B cell (primary cell): ENCODE measurements at regions not wholly inside any gene's neighbourhood (a gene's known extent, or its start where the extent isn't known, plus 50 kb on each side); places are given as distances from the start of the nearest gene placed in this dataset.

Experiments used
- ATAC-seq: fragments of 200-7000 bp; cut with Tn5 transposase; one replicate; pipeline ENCODE4 v1.10.0; 2021; ENCODE audit warnings: low read depth, mild to moderate bottlenecking, moderate number of reproducible peaks, moderate library complexity
- CTCF ChIA-PET: fragments of 350-600 bp; sonication (Branson Sonifier 250); formaldehyde crosslinking; loops from one replicate; lab custom pipeline; 2021; ENCODE audit warnings: antibody characterized with exemption, inconsistent platforms; lab: Charles Lee
- POLR2A ChIA-PET: fragments of 350-600 bp; sonication (Branson Sonifier 250); formaldehyde crosslinking; loops from one replicate; lab custom pipeline; 2021; ENCODE audit warnings: antibody characterized with exemption; lab: Charles Lee
- DNase-seq: peaks from one replicate; pipeline ENCODE4 v3.0.0; 2013
- H2AFZ ChIP-seq: 2 replicates; pipeline ENCODE4 v1.6.1; 2012; ENCODE audit warnings: mild to moderate bottlenecking, low read depth, low read length; ENCODE audit not compliant: insufficient read depth, poor library complexity, severe bottlenecking
- H3K27ac ChIP-seq, 2 donors: 1 replicate in 1 of 2; 2 replicates in 1 of 2; pipeline ENCODE4 v1.5.1; 2012 to 2013; ENCODE audit warnings: low read length in 2 of 2, mild to moderate bottlenecking in 2 of 2, moderate library complexity in 1 of 2
- H3K27me3 ChIP-seq, 4 experiments: fragments of 200-600 bp in 1 of 4; sonication (generic) in 1 of 4; replicated peaks in 1 of 4; 1 replicate in 2 of 4; 2 replicates in 2 of 4; pipeline versions ENCODE4 v1.6.1 to v1.7.0; 2013 to 2016; ENCODE audit warnings: low read length in 3 of 4, mild to moderate bottlenecking in 2 of 4, mixed read lengths in 1 of 4, moderate library complexity in 1 of 4; ENCODE audit not compliant: insufficient read depth in 4 of 4, control insufficient read depth in 3 of 4; ENCODE audit errors: control extremely low read depth in 1 of 4
- H3K36me3 ChIP-seq, 2 experiments: replicated peaks in 1 of 2; 1 replicate in 1 of 2; 2 replicates in 1 of 2; pipeline versions ENCODE4 v1.6.1 to v1.7.1; 2013; ENCODE audit warnings: low read length in 1 of 2; ENCODE audit not compliant: insufficient read depth in 2 of 2, control insufficient read depth in 1 of 2; ENCODE audit errors: control extremely low read depth in 1 of 2, extremely low read depth in 1 of 2
- H3K4me1 ChIP-seq, 2 donors: fragments of 200-600 bp in 1 of 2; sonication (generic) in 1 of 2; 1 replicate in 1 of 2; 2 replicates in 1 of 2; pipeline versions ENCODE4 v1.5.1 to v1.6.1; 2013 to 2017; ENCODE audit warnings: low read length in 2 of 2; ENCODE audit not compliant: control insufficient read depth in 2 of 2, insufficient read depth in 2 of 2
- H3K4me2 ChIP-seq: replicated peaks from 2 replicates; pipeline ENCODE3; 2012; ENCODE audit warnings: mild to moderate bottlenecking, low read depth, low read length; ENCODE audit not compliant: poor library complexity, severe bottlenecking
- H3K4me3 ChIP-seq, 5 experiments: fragments of 200-600 bp in 1 of 5; sonication (generic) in 1 of 5; 1 replicate in 3 of 5; 2 replicates in 2 of 5; pipeline versions ENCODE4 v1.5.1 to v1.7.0; 2011 to 2016; ENCODE audit warnings: low read length in 4 of 5, mild to moderate bottlenecking in 4 of 5, low read depth in 2 of 5, control low read depth in 1 of 5, moderate library complexity in 1 of 5; ENCODE audit not compliant: insufficient read depth in 1 of 5; ENCODE audit errors: control extremely low read depth in 1 of 5, extremely low read depth in 1 of 5
- H3K79me2 ChIP-seq: fragments of 200-600 bp; sonication (generic); one replicate; pipeline ENCODE4 v1.6.0; 2016; ENCODE audit warnings: low read length; ENCODE audit not compliant: control insufficient read depth, insufficient read depth
- H3K9ac ChIP-seq: fragments of 200-600 bp; sonication (generic); 2 replicates; pipeline ENCODE4 v1.6.1; 2017; ENCODE audit warnings: mild to moderate bottlenecking, low read length, moderate library complexity
- H3K9me3 ChIP-seq, 3 donors: one replicate each; pipeline versions ENCODE4 v1.6.1 to v1.7.1; 2013; ENCODE audit warnings: low read length in 2 of 3; ENCODE audit not compliant: control insufficient read depth in 2 of 3, insufficient read depth in 1 of 3; ENCODE audit errors: control extremely low read depth in 1 of 3
- H4K20me1 ChIP-seq: 2 replicates; pipeline ENCODE4 v1.6.0; 2012; ENCODE audit warnings: mild to moderate bottlenecking, low read length; ENCODE audit not compliant: insufficient read depth, control insufficient read depth, poor library complexity, severe bottlenecking
- H3K27ac Mint-ChIP-seq: one replicate; pipeline ENCODE4 v1.8.0; 2021; ENCODE audit warnings: mixed read lengths
- H3K27me3 Mint-ChIP-seq: one replicate; pipeline ENCODE4 v1.8.0; 2021; ENCODE audit warnings: mixed read lengths
- H3K4me1 Mint-ChIP-seq: one replicate; pipeline ENCODE4 v1.8.0; 2021; ENCODE audit warnings: mixed read lengths
- H3K4me3 Mint-ChIP-seq: one replicate; pipeline ENCODE4 v1.8.0; 2021; ENCODE audit warnings: mixed read lengths
- H3K9me3 Mint-ChIP-seq: one replicate; pipeline ENCODE4 v1.8.0; 2022; ENCODE audit warnings: mixed read lengths; ENCODE audit not compliant: insufficient read depth
- CTCF ChIP-seq: fragments of 200-600 bp; IDR thresholded peaks from one replicate; pipeline ENCODE4 v1.8.0; 2022; ENCODE audit warnings: antibody characterized with exemption, mild to moderate bottlenecking
- EZH2 ChIP-seq: IDR thresholded peaks from 2 replicates; pipeline ENCODE4 v1.6.1; 2012; ENCODE audit warnings: borderline replicate concordance, low read depth, mild to moderate bottlenecking, moderate library complexity, low read length; ENCODE audit not compliant: insufficient read depth, poor library complexity, severe bottlenecking
- WGBS: methylation state at CpG from one replicate; pipeline ENCODE4 v1.1.5; 2013; ENCODE audit warnings: missing lambda C conversion rate; ENCODE audit not compliant: insufficient coverage; 5-methylcytosine and 5-hydroxymethylcytosine counted together
- intact Hi-C: fragments of 100-400 bp; cut with micrococcal nuclease; formaldehyde crosslinking; loops from one replicate; pipeline ENCODE4 v1.10.0; 2022

- Histone ChIP-seq H3K4me1 (no peaks in the 10 kb centered on the region), H4K20me1 (no peaks in the 10 kb centered on the region), H2AFZ (no peak overlapping the region), H3K27ac (no peak overlapping the region), H3K9ac (no peak overlapping the region), H3K4me2 (no peak overlapping the region), H3K9me3 (peaks cover 0 to 4% (median 0%) of the 10 kb centered on the region in 3 donors), H3K79me2 (no peaks in the 10 kb centered on the region), H3K4me3 (no peak overlapping the region), H3K36me3 (no peaks in the 10 kb centered on the region), H3K27me3 (peaks cover 0 to 10% (median 0%) of the 10 kb centered on the region in 4 experiments)
- ChIA-PET CTCF (no interaction called here), POLR2A (no interaction called here)
- Mint-ChIP-seq H3K27me3 (peaks cover 38% of the 10 kb centered on the region), H3K4me1 (no peaks in the 10 kb centered on the region), H3K27ac (no peak overlapping the region), H3K9me3 (no peaks in the 10 kb centered on the region), H3K4me3 (no peak overlapping the region)
- 89% methylated on average over 7 of the region's 8 CpGs for WGBS
- ATAC-seq (no peak), DNase-seq (no peak)
- TF ChIP-seq EZH2 (no peak), CTCF (no peak)
- intact Hi-C loops, result no loop called here
These were observed 135.7 kb downstream of the SHANK2 start for GRCh38 chr11:71116693-71117040.

GRCh38 chr11:71115770-71116692 is 136.3 kb downstream of the SHANK2 start:
- no peak overlapping the region for H3K4me3 ChIP-seq
- H3K9ac ChIP-seq, result no peak overlapping the region
- no peak overlapping the region for H3K4me3 Mint-ChIP-seq
- H3K27ac ChIP-seq, result no peak overlapping the region
- H3K79me2 ChIP-seq, result no peaks in the 10 kb centered on the region
- H3K27me3 ChIP-seq, result peaks cover 0 to 10% (median 0%) of the 10 kb centered on the region in 4 experiments
- no peaks in the 10 kb centered on the region for H3K36me3 ChIP-seq
- H2AFZ ChIP-seq, result no peak overlapping the region
- POLR2A ChIA-PET, result no interaction called here
- no peaks in the 10 kb centered on the region for H3K4me1 Mint-ChIP-seq
- CTCF ChIA-PET, result no interaction called here
- WGBS, result 44% methylated on average over 18 of the region's 19 CpGs
- ATAC-seq, result no peak
- no peak for DNase-seq
- no peak overlapping the region for H3K4me2 ChIP-seq
- intact Hi-C loops, result no loop called here
- H3K9me3 Mint-ChIP-seq, result no peaks in the 10 kb centered on the region
- TF ChIP-seq CTCF, result no peak
- TF ChIP-seq EZH2, result no peak
- peaks cover 0 to 4% (median 0%) of the 10 kb centered on the region in 3 donors for H3K9me3 ChIP-seq
- no peak overlapping the region for H3K27ac Mint-ChIP-seq
- no peaks in the 10 kb centered on the region for H4K20me1 ChIP-seq
- H3K4me1 ChIP-seq, result no peaks in the 10 kb centered on the region
- peaks cover 41% of the 10 kb centered on the region for H3K27me3 Mint-ChIP-seq
